Fibroblast of lung (primary cell): ENCODE measurements at regions not wholly inside any gene's neighbourhood (a gene's known extent, or its start where the extent isn't known, plus 50 kb on each side); places are given as distances from the start of the nearest gene placed in this dataset.

ENCODE experiments used
- EZH2 ChIP-seq: IDR thresholded peaks from 2 replicates; pipeline ENCODE4 v1.5.1; 2012; ENCODE audit warnings: low read length, control low read depth, mild to moderate bottlenecking; ENCODE audit errors: missing control alignments
- TF ChIP-seq, protein P1 (sequence below), 2 donors: IDR thresholded peaks in 1 of 2; conservative IDR thresholded peaks in 1 of 2; 1 replicate in 1 of 2; 2 replicates in 1 of 2; pipeline ENCODE4 v1.5.1; 2011 to 2012; ENCODE audit warnings: low read length in 2 of 2, control low read depth in 1 of 2, inconsistent platforms in 1 of 2, low read depth in 1 of 2, mild to moderate bottlenecking in 1 of 2

DNA sequence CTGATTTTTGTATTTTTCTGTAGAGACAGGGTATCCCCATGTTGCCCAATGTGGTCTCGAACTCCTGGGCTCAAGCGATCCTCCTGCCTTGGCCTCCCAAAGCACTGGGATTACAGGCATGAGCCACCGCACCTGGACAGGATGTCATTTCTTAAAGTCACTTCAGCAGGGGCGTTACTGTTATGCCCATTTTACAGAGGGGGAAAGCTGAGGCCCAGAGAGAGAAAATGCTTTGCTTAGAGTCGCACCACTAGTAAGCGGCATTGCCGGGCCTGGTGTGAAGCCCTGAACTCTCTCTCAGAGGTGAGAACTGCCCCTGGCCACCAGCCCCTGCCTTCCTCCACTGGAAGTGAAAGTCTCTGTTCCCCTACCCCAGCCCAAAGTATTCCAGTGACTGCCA is 207.0 kb downstream of the PHETA1 start:
- TF ChIP-seq, protein P1, sequence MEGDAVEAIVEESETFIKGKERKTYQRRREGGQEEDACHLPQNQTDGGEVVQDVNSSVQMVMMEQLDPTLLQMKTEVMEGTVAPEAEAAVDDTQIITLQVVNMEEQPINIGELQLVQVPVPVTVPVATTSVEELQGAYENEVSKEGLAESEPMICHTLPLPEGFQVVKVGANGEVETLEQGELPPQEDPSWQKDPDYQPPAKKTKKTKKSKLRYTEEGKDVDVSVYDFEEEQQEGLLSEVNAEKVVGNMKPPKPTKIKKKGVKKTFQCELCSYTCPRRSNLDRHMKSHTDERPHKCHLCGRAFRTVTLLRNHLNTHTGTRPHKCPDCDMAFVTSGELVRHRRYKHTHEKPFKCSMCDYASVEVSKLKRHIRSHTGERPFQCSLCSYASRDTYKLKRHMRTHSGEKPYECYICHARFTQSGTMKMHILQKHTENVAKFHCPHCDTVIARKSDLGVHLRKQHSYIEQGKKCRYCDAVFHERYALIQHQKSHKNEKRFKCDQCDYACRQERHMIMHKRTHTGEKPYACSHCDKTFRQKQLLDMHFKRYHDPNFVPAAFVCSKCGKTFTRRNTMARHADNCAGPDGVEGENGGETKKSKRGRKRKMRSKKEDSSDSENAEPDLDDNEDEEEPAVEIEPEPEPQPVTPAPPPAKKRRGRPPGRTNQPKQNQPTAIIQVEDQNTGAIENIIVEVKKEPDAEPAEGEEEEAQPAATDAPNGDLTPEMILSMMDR (conservative IDR thresholded peaks at IDR 0.05 in 1 of 2, IDR thresholded peaks at IDR 0.05 in 1 of 2; ENCODE audit: low read depth in 1 of 2, low read length in 2 of 2) = no peak
- TF ChIP-seq EZH2 = no peak
